ENCODE measurements at regions not wholly inside any gene's neighbourhood (a gene's known extent, or its start where the extent isn't known, plus 50 kb on each side); places are given as distances from the start of the nearest gene placed in this dataset.

- Histone ChIP-seq H2BK20ac (ENCODE audit: low read length) (no peak overlapping the region), H2BK15ac (ENCODE audit: low read length) (no peak overlapping the region), H3K4me2 (ENCODE audit: insufficient read depth in 1 of 2, low read depth in 2 of 2, low read length in 2 of 2) (no peak overlapping the region), H2AFZ (ENCODE audit: low read length) (no peak overlapping the region), H3K23me2 (ENCODE audit: low read depth, low read length) (no peaks in the 10 kb centered on the region), H2AK5ac (ENCODE audit: low read depth, low read length) (no peak overlapping the region), H3K79me2 (ENCODE audit: control insufficient read depth in 1 of 2, insufficient read depth in 2 of 2, low read length in 2 of 2) (no peaks in the 10 kb centered on the region), H3K9me3 (ENCODE audit: insufficient read depth in 2 of 2, low read depth in 1 of 2, low read length in 1 of 2) (no peaks in the 10 kb centered on the region), H3K36me3 (ENCODE audit: control insufficient read depth in 2 of 4, insufficient read depth in 4 of 4, low read length in 3 of 4) (no peaks in the 10 kb centered on the region), H3K4ac (replicated peaks; ENCODE audit: insufficient read length, low read depth, low read length) (no peak overlapping the region), H4K20me1 (replicated peaks in 1 of 2; ENCODE audit: control insufficient read depth in 1 of 2, insufficient read depth in 2 of 2, low read length in 2 of 2) (no peaks in the 10 kb centered on the region), H3K18ac (ENCODE audit: extremely low read depth, low read length) (no peak overlapping the region), H3K56ac (replicated peaks; ENCODE audit: insufficient read length, low read depth, low read length) (no peak overlapping the region), H4K5ac (ENCODE audit: insufficient read length, low read depth, low read length) (no peak overlapping the region), H3K79me1 (ENCODE audit: low read depth, low read length) (no peaks in the 10 kb centered on the region), H2BK120ac (replicated peaks; ENCODE audit: low read depth, low read length) (no peak overlapping the region), H3K27me3 (replicated peaks in 1 of 4; ENCODE audit: control insufficient read depth in 3 of 4, extremely low read depth in 1 of 4, insufficient read depth in 3 of 4, low read length in 3 of 4) (no peaks in the 10 kb centered on the region), H3K23ac (ENCODE audit: insufficient read length) (no peak overlapping the region), H2BK5ac (ENCODE audit: low read depth, low read length) (no peak overlapping the region), H2BK12ac (ENCODE audit: low read depth, low read length) (no peak overlapping the region), H4K91ac (replicated peaks; ENCODE audit: insufficient read length, low read length) (no peak overlapping the region), H4K8ac (ENCODE audit: extremely low read depth, insufficient read depth, low read length) (no peak overlapping the region), H3K14ac (ENCODE audit: insufficient read length) (no peak overlapping the region), H3K27ac (ENCODE audit: low read depth, low read length) (no peak overlapping the region), H3K4me3 (ENCODE audit: extremely low read depth in 1 of 4, insufficient read depth in 2 of 4, low read depth in 3 of 4, low read length in 4 of 4) (no peak overlapping the region), H3K9ac (replicated peaks in 1 of 4; ENCODE audit: extremely low read depth in 1 of 4, low read depth in 3 of 4, low read length in 3 of 4) (no peak overlapping the region), H3K4me1 (replicated peaks in 1 of 4; ENCODE audit: control insufficient read depth in 3 of 4, insufficient read depth in 4 of 4, low read length in 3 of 4) (no peaks in the 10 kb centered on the region)
- CTCF ChIA-PET (ENCODE audit: partially characterized antibody) = no interaction called here
- POLR2A ChIA-PET (ENCODE audit: partially characterized antibody) = no interaction called here
- DNase-seq (ENCODE audit: low read depth in 1 of 2, low spot score in 2 of 2) (no peak), FAIRE-seq (no peak)
- TF ChIP-seq MAX (IDR thresholded peaks at IDR 0.05) (no peak), TEAD4 (IDR thresholded peaks at IDR 0.05; ENCODE audit: low read depth, low read length) (no peak), MAFK (IDR thresholded peaks at IDR 0.05; ENCODE audit: low read depth, low read length) (no peak), EP300 (IDR thresholded peaks at IDR 0.05; ENCODE audit: borderline replicate concordance in 1 of 2, low read depth in 2 of 2, low read length in 2 of 2) (no peak), JUND (IDR thresholded peaks at IDR 0.05; ENCODE audit: low read length) (no peak)
These were observed 70.1 kb downstream of the SPANXN4 start for GRCh38 chrX:143095816-143096215.

Measured in H1 (cell line).